ENCODE measurements at regions not wholly inside any gene's neighbourhood (a gene's known extent, or its start where the extent isn't known, plus 50 kb on each side); places are given as distances from the start of the nearest gene placed in this dataset.

DNA sequence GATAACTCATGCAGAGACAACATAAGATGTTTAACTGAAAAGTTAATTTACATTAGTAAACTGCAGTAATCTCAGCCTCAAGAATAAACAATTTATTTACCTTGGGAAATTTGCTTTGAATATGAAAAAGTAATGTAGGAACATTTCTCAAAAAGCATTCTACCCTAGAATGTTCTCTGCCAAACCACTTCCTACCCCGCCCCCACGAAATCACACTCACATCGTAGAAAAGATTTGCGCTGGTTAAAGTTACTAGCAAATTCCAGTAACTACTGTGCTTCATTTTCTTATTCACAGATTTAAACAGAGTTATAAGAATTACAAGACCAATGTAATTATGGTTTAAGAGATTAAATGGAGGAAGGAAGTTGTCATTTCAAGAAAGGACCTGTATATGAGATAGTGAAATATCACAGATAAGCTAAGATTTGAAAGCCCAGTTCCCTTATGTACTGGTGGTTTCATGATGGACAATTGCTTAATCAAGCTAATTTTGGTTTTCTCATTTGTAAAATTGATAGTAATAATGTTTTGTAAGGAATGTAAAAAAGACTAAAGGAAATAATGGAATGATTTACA, 175.4 kb downstream of the GNAI1 start:
- no peak for TF ChIP-seq POLR2A (IDR thresholded peaks at IDR 0.05; ENCODE audit: extremely low read depth, insufficient read length)
- TF ChIP-seq, protein P1, sequence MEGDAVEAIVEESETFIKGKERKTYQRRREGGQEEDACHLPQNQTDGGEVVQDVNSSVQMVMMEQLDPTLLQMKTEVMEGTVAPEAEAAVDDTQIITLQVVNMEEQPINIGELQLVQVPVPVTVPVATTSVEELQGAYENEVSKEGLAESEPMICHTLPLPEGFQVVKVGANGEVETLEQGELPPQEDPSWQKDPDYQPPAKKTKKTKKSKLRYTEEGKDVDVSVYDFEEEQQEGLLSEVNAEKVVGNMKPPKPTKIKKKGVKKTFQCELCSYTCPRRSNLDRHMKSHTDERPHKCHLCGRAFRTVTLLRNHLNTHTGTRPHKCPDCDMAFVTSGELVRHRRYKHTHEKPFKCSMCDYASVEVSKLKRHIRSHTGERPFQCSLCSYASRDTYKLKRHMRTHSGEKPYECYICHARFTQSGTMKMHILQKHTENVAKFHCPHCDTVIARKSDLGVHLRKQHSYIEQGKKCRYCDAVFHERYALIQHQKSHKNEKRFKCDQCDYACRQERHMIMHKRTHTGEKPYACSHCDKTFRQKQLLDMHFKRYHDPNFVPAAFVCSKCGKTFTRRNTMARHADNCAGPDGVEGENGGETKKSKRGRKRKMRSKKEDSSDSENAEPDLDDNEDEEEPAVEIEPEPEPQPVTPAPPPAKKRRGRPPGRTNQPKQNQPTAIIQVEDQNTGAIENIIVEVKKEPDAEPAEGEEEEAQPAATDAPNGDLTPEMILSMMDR (IDR thresholded peaks at IDR 0.05; ENCODE audit: low read depth, low read length), result no peak
